H9 (cell line): ENCODE measurements at regions not wholly inside any gene's neighbourhood (a gene's known extent, or its start where the extent isn't known, plus 50 kb on each side); places are given as distances from the start of the nearest gene placed in this dataset.

Experiments
- DNase-seq: peaks from one replicate; pipeline ENCODE4 v3.0.0-alpha.2; 2017
- H2AFZ ChIP-seq: one replicate; pipeline ENCODE4 v1.6.1; 2013; ENCODE audit warnings: mild to moderate bottlenecking, low read length, control low read depth, moderate library complexity
- H2AK5ac ChIP-seq: 2 replicates; pipeline ENCODE4 v1.6.1; 2013; ENCODE audit warnings: low read length, control low read depth, mixed read lengths; ENCODE audit not compliant: insufficient read length
- H2BK120ac ChIP-seq: one replicate; pipeline ENCODE4 v1.6.1; 2013; ENCODE audit warnings: low read depth, mild to moderate bottlenecking, low read length, control low read depth, inconsistent platforms; ENCODE audit not compliant: poor library complexity, severe bottlenecking
- H2BK12ac ChIP-seq: 2 replicates; pipeline ENCODE4 v1.6.1; 2013; ENCODE audit warnings: low read length, control low read depth, mixed read lengths, low read depth; ENCODE audit not compliant: insufficient read length
- H2BK15ac ChIP-seq: 2 replicates; pipeline ENCODE4 v1.6.1; 2013; ENCODE audit warnings: low read depth, low read length, control low read depth
- H2BK20ac ChIP-seq: one replicate; pipeline ENCODE4 v1.6.1; 2013; ENCODE audit warnings: low read depth, mild to moderate bottlenecking, low read length, control low read depth, inconsistent platforms; ENCODE audit not compliant: poor library complexity, severe bottlenecking
- H2BK5ac ChIP-seq: 2 replicates; pipeline ENCODE4 v1.6.1; 2013; ENCODE audit warnings: low read length, control low read depth, mixed read lengths; ENCODE audit not compliant: insufficient read length
- H3K14ac ChIP-seq: 2 replicates; pipeline ENCODE4 v1.6.1; 2013; ENCODE audit warnings: low read length, control low read depth; ENCODE audit not compliant: insufficient read depth
- H3K18ac ChIP-seq: 2 replicates; pipeline ENCODE4 v1.6.1; 2013; ENCODE audit warnings: low read depth, mild to moderate bottlenecking, mixed read lengths, low read length, control low read depth; ENCODE audit not compliant: insufficient read length
- H3K23ac ChIP-seq: 2 replicates; pipeline ENCODE4 v1.6.1; 2013; ENCODE audit warnings: low read length, control low read depth, mixed read lengths, low read depth; ENCODE audit not compliant: insufficient read length
- H3K23me2 ChIP-seq: 2 replicates; pipeline ENCODE4 v1.6.1; 2013; ENCODE audit warnings: low read depth, mild to moderate bottlenecking, mixed read lengths, low read length, control low read depth; ENCODE audit not compliant: insufficient read length, poor library complexity, severe bottlenecking
- H3K27ac ChIP-seq: 2 replicates; pipeline ENCODE4 v1.5.1; 2013; ENCODE audit warnings: low read length, control low read depth, mixed read lengths, low read depth; ENCODE audit not compliant: insufficient read length
- H3K27me3 ChIP-seq: 2 replicates; pipeline ENCODE4 v1.6.1; 2013; ENCODE audit warnings: low read length, control low read depth, inconsistent platforms; ENCODE audit not compliant: insufficient read depth
- H3K4ac ChIP-seq: 2 replicates; pipeline ENCODE4 v1.6.1; 2013; ENCODE audit warnings: low read depth, mild to moderate bottlenecking, control low read depth, inconsistent platforms, low read length, moderate library complexity
- H3K4me1 ChIP-seq: 2 replicates; pipeline ENCODE4 v1.6.1; 2013; ENCODE audit warnings: low read length, control low read depth, inconsistent platforms; ENCODE audit not compliant: insufficient read depth
- H3K4me2 ChIP-seq: 2 replicates; pipeline ENCODE4 v1.6.1; 2013; ENCODE audit warnings: low read length, control low read depth, mixed read lengths; ENCODE audit not compliant: insufficient read length, insufficient read depth
- H3K56ac ChIP-seq: 2 replicates; pipeline ENCODE4 v1.6.1; 2013; ENCODE audit warnings: low read depth, mild to moderate bottlenecking, mixed read lengths, low read length, control low read depth; ENCODE audit not compliant: insufficient read length
- H3K79me1 ChIP-seq: 2 replicates; pipeline ENCODE4 v1.6.1; 2013; ENCODE audit warnings: low read depth, mild to moderate bottlenecking, moderate library complexity, low read length, control low read depth, inconsistent platforms; ENCODE audit not compliant: insufficient read depth, poor library complexity, severe bottlenecking
- H3K79me2 ChIP-seq: 2 replicates; pipeline ENCODE4 v1.6.1; 2013; ENCODE audit warnings: low read length, control low read depth, inconsistent platforms; ENCODE audit not compliant: insufficient read depth
- H3K9ac ChIP-seq: 2 replicates; pipeline ENCODE4 v1.6.1; 2013; ENCODE audit warnings: low read length, control low read depth, mixed read lengths; ENCODE audit not compliant: insufficient read length; ENCODE audit errors: extremely low read depth
- H3K9me3 ChIP-seq: one replicate; pipeline ENCODE4 v1.6.1; 2013; ENCODE audit warnings: low read depth, low read length, inconsistent platforms; ENCODE audit not compliant: control insufficient read depth
- H3T11ph ChIP-seq: one replicate; pipeline ENCODE4 v1.6.1; 2013; ENCODE audit warnings: mild to moderate bottlenecking, low read length, control low read depth, inconsistent platforms
- H4K20me1 ChIP-seq: one replicate; pipeline ENCODE4 v1.6.1; 2013; ENCODE audit not compliant: control insufficient read depth, insufficient read length, insufficient read depth
- H4K5ac ChIP-seq: 2 replicates; pipeline ENCODE4 v1.6.1; 2013; ENCODE audit warnings: low read depth, mild to moderate bottlenecking, mixed read lengths, low read length, control low read depth; ENCODE audit not compliant: insufficient read length
- H4K8ac ChIP-seq: replicated peaks from 2 replicates; pipeline ENCODE4 v1.6.1; 2013; ENCODE audit warnings: low read length, control low read depth, mixed read lengths, low read depth; ENCODE audit not compliant: insufficient read length
- H4K91ac ChIP-seq: 2 replicates; pipeline ENCODE4 v1.6.1; 2013; ENCODE audit warnings: low read depth, mild to moderate bottlenecking, moderate library complexity, mixed read lengths, low read length, control low read depth; ENCODE audit not compliant: insufficient read length
- H3K27ac Mint-ChIP-seq, 3 experiments: 2 replicates in 2 of 3; 3 replicates in 1 of 3; pipeline ENCODE4 v1.8.0; 2020 to 2021; ENCODE audit warnings: mixed read lengths in 3 of 3, mild to moderate bottlenecking in 1 of 3, moderate library complexity in 1 of 3
- H3K27me3 Mint-ChIP-seq: 2 replicates; pipeline ENCODE4 v1.8.0; 2021; ENCODE audit warnings: low read depth, mild to moderate bottlenecking, moderate library complexity, mixed read lengths
- H3K36me3 Mint-ChIP-seq, 3 experiments: 2 replicates in 2 of 3; 3 replicates in 1 of 3; pipeline ENCODE4 v1.8.0; 2020 to 2021; ENCODE audit warnings: low read depth in 3 of 3, mixed read lengths in 3 of 3; ENCODE audit not compliant: insufficient read depth in 1 of 3
- H3K4me1 Mint-ChIP-seq, 2 experiments: 2 replicates each; pipeline ENCODE4 v1.8.0; 2020; ENCODE audit warnings: mixed read lengths in 2 of 2
- H3K4me3 Mint-ChIP-seq, 2 experiments: 2 replicates in 1 of 2; 3 replicates in 1 of 2; pipeline ENCODE4 v1.8.0; 2020 to 2021; ENCODE audit warnings: mild to moderate bottlenecking in 2 of 2, mixed read lengths in 2 of 2, moderate library complexity in 1 of 2
- H3K9me3 Mint-ChIP-seq, 2 experiments: 2 replicates in 1 of 2; 3 replicates in 1 of 2; pipeline ENCODE4 v1.8.0; 2020; ENCODE audit warnings: mild to moderate bottlenecking in 2 of 2, mixed read lengths in 2 of 2, moderate library complexity in 1 of 2
- WGBS: extraction: QIAGEN DNeasy Blood & Tissue Kit; methylation state at CpG from one replicate; pipeline ENCODE4 v1.1.7; 2013; ENCODE audit warnings: missing lambda C conversion rate, low lambda C conversion rate, mixed read lengths; ENCODE audit not compliant: insufficient read length; ENCODE audit errors: extremely low coverage; 5-methylcytosine and 5-hydroxymethylcytosine counted together
- TF ChIP-seq, protein P1 (sequence below): fragments of 200-600 bp; sonication (generic); conservative IDR thresholded peaks from 3 replicates; pipeline ENCODE4 v1.8.0; 2021; ENCODE audit warnings: antibody characterized with exemption, mild to moderate bottlenecking

DNA sequence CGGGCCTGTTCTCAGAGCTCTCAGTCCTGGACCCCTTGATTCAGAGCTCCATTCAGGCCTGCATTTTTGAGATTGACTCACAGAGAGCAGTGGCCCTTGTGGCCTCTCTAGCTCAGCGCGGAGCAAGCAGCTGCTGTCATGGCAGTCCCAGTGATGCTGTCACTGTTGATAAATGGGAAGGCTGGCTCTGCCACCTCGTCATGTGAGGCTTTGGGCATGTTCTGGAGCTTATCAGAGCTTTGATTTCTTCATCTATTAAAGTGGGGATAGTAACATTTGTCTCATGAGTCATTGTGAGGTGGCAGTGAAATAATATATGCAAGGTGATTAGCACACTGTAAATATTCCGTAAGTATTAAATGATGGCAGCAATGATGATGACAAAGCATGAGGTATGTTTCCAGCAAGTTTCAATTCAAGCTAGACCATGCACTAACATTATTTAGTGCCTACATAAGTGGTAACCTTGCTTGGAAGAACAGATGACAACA, 126.4 kb upstream of the CXCL14 start:
- H3K56ac ChIP-seq = no peak overlapping the region
- H4K91ac ChIP-seq = no peak overlapping the region
- H4K20me1 ChIP-seq = no peaks in the 10 kb centered on the region
- H2BK20ac ChIP-seq = no peak overlapping the region
- H3K9me3 ChIP-seq = no peaks in the 10 kb centered on the region
- H3K14ac ChIP-seq = no peak overlapping the region; the same call in 1 of the 2 replicates
- Mint-ChIP-seq H3K9me3 (no peaks in the 10 kb centered on the region), H3K4me1 (peaks cover 8% of the 10 kb centered on the region in 2 experiments), H3K27ac (no peak overlapping the region), H3K4me3 (no peak overlapping the region), H3K27me3 (peaks cover 2% of the 10 kb centered on the region; the same call in 1 of the 2 replicates), H3K36me3 (no peaks in the 10 kb centered on the region)
- no peak overlapping the region for H4K5ac ChIP-seq
- no peak overlapping the region for H3K9ac ChIP-seq
- no peak overlapping the region for H2BK15ac ChIP-seq
- no peak overlapping the region for H3K23ac ChIP-seq
- H3K79me1 ChIP-seq = no peaks in the 10 kb centered on the region
- no peak overlapping the region for H3T11ph ChIP-seq
- no peak for DNase-seq
- no peak overlapping the region for H3K27ac ChIP-seq
- H2AFZ ChIP-seq = no peak overlapping the region
- no peaks in the 10 kb centered on the region for H3K4me1 ChIP-seq
- WGBS = no CpG with 5 or more reads among the region's 5 CpGs
- no peak overlapping the region for H2BK12ac ChIP-seq
- TF ChIP-seq, protein P1, sequence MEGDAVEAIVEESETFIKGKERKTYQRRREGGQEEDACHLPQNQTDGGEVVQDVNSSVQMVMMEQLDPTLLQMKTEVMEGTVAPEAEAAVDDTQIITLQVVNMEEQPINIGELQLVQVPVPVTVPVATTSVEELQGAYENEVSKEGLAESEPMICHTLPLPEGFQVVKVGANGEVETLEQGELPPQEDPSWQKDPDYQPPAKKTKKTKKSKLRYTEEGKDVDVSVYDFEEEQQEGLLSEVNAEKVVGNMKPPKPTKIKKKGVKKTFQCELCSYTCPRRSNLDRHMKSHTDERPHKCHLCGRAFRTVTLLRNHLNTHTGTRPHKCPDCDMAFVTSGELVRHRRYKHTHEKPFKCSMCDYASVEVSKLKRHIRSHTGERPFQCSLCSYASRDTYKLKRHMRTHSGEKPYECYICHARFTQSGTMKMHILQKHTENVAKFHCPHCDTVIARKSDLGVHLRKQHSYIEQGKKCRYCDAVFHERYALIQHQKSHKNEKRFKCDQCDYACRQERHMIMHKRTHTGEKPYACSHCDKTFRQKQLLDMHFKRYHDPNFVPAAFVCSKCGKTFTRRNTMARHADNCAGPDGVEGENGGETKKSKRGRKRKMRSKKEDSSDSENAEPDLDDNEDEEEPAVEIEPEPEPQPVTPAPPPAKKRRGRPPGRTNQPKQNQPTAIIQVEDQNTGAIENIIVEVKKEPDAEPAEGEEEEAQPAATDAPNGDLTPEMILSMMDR = no peak
- H2BK120ac ChIP-seq = no peak overlapping the region
- no peak overlapping the region for H2BK5ac ChIP-seq
- no peak overlapping the region for H3K18ac ChIP-seq
- H3K27me3 ChIP-seq = no peaks in the 10 kb centered on the region
- H3K4ac ChIP-seq = no peak overlapping the region
- no peaks in the 10 kb centered on the region for H3K79me2 ChIP-seq
- H3K4me2 ChIP-seq = no peak overlapping the region
- H4K8ac ChIP-seq = no peak overlapping the region
- H2AK5ac ChIP-seq = no peak overlapping the region
- H3K23me2 ChIP-seq = no peaks in the 10 kb centered on the region
